ENCODE measurements at regions not wholly inside any gene's neighbourhood (a gene's known extent, or its start where the extent isn't known, plus 50 kb on each side); places are given as distances from the start of the nearest gene placed in this dataset.

- no peak for DNase-seq
These were observed 161.3 kb upstream of the KIT start for GRCh38 chr4:54496412-54496811.

- DNase-seq, result no peak
These were observed 159.8 kb upstream of the KIT start for GRCh38 chr4:54497947-54498346.

GRCh38 chr4:54498661-54499111 is 159.1 kb upstream of the KIT start:
- no peak for DNase-seq

- no peak for DNase-seq
These were observed 158.3 kb upstream of the KIT start for GRCh38 chr4:54499308-54500074.

GRCh38 chr4:54505362-54505761 is 152.4 kb upstream of the KIT start:
- DNase-seq, result no peak

GRCh38 chr4:54505996-54506395 is 151.8 kb upstream of the KIT start:
- DNase-seq, result no peak

- DNase-seq, result no peak
These were observed 148.7 kb upstream of the KIT start for GRCh38 chr4:54509057-54509456.

GRCh38 chr4:54513204-54513603 is 144.6 kb upstream of the KIT start:
- DNase-seq, result no peak

- DNase-seq, result no peak
These were observed 144.0 kb upstream of the KIT start for GRCh38 chr4:54513741-54514140.

GRCh38 chr4:54516556-54517215 is 141.1 kb upstream of the KIT start:
- no peak for DNase-seq

GRCh38 chr4:54517781-54518444 is 139.8 kb upstream of the KIT start:
- no peak for DNase-seq

- DNase-seq, result no peak
These were observed 132.2 kb upstream of the KIT start for GRCh38 chr4:54525602-54526001.

- no peak for DNase-seq
These were observed 131.2 kb upstream of the KIT start for GRCh38 chr4:54526560-54526959.

GRCh38 chr4:54527532-54527931 is 130.2 kb upstream of the KIT start:
- no peak for DNase-seq

- DNase-seq, result no peak
These were observed 118.2 kb upstream of the KIT start for GRCh38 chr4:54539500-54540029.

- no peak for DNase-seq
These were observed 116.8 kb upstream of the KIT start for GRCh38 chr4:54540931-54541330.

- DNase-seq, result no peak
These were observed 116.2 kb upstream of the KIT start for GRCh38 chr4:54541426-54542118.

GRCh38 chr4:54542119-54542438 is 115.7 kb upstream of the KIT start:
- no peak for DNase-seq

GRCh38 chr4:54542540-54543041 is 115.2 kb upstream of the KIT start:
- no peak for DNase-seq

- DNase-seq, result no peak
These were observed 114.5 kb upstream of the KIT start for GRCh38 chr4:54543088-54543795.

- no peak for DNase-seq
These were observed 111.9 kb upstream of the KIT start for GRCh38 chr4:54545663-54546424.
